RWPE1 (cell line): ENCODE measurements at regions not wholly inside any gene's neighbourhood (a gene's known extent, or its start where the extent isn't known, plus 50 kb on each side); places are given as distances from the start of the nearest gene placed in this dataset.

Source experiments
- CTCF ChIA-PET: fragments of 350-600 bp; sonication (Branson Sonifier 250); formaldehyde crosslinking; extraction: SDS; loops from one replicate; lab custom pipeline; 2021; lab: Yijun Ruan, JAX
- POLR2A ChIA-PET: fragments of 400-600 bp; formaldehyde crosslinking; extraction: SDS; loops from one replicate; lab custom pipeline; 2020; ENCODE audit warnings: antibody characterized with exemption; ENCODE audit not compliant: low non-redundant PET; lab: Yijun Ruan, JAX
- DNase-seq: peaks from one replicate; pipeline ENCODE4 v3.0.0; 2012; ENCODE audit warnings: low spot score
- H3K27ac ChIP-seq: fragments of 450-650 bp; 2 replicates; pipeline ENCODE4 v1.5.1; 2017
- TF ChIP-seq, protein P1 (sequence below): fragments of 450-650 bp; conservative IDR thresholded peaks from 2 replicates; pipeline ENCODE4 v1.5.1; 2017; ENCODE audit warnings: low read depth, mild to moderate bottlenecking

DNA sequence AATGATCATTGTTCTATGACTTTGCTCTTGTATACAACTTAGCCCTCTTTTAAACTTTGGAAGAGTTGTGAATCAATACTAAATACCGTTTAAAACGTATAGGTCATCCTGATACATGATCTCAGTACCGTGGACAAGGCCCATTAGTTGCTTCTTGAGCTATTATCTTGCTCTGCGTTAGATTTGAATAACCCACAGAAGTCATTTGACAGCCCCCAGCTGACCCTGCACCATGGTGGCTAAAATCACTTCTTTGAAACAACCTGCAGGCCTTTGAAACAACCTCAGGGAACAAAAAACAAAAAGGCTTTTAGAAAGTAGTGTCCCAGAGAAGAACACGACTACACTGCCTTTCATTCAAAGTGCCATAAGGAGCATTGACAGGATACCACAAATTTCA is 473.0 kb upstream of the ADGRL2 start:
- DNase-seq, result no peak
- POLR2A ChIA-PET, result no interaction called here
- CTCF ChIA-PET, result interaction anchor here (0.6 kb wide), 1 partner anchor 17 kb away, joined by 4 read pairs; no protein-coding TSS in a partner anchor
- TF ChIP-seq, protein P1, sequence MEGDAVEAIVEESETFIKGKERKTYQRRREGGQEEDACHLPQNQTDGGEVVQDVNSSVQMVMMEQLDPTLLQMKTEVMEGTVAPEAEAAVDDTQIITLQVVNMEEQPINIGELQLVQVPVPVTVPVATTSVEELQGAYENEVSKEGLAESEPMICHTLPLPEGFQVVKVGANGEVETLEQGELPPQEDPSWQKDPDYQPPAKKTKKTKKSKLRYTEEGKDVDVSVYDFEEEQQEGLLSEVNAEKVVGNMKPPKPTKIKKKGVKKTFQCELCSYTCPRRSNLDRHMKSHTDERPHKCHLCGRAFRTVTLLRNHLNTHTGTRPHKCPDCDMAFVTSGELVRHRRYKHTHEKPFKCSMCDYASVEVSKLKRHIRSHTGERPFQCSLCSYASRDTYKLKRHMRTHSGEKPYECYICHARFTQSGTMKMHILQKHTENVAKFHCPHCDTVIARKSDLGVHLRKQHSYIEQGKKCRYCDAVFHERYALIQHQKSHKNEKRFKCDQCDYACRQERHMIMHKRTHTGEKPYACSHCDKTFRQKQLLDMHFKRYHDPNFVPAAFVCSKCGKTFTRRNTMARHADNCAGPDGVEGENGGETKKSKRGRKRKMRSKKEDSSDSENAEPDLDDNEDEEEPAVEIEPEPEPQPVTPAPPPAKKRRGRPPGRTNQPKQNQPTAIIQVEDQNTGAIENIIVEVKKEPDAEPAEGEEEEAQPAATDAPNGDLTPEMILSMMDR, result no peak
- no peak overlapping the region for H3K27ac ChIP-seq

DNA sequence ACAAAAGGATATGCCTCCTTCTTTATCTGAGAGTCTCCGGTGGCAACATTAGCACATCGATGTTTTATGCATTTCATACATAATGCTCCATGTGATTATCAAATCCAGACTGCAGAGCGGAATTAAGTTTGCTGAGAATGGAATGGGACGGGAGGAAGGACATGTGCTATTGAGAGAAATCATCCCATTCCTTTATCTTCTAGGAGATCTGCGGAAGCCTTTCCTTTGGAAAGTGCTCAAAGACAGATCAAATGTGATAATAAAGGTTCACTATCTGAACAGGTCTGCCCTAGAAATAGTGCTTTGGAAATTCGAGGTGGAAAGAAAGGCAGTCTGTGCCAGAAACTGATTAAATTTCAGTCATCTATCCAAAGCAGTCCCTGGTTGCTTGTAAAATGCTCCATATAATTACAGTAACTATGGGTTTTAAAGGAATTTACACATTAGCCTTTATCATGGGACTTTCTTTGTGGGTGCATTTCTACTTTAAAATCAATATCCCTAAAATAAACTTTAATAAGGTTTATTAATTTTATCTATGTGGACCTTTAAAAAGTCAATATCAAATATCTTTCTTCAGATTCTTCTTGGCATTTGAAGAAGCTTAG is 473.5 kb upstream of the ADGRL2 start:
- TF ChIP-seq, protein P1, result no peak
- CTCF ChIA-PET, result interaction anchor here (0.6 kb wide), 1 partner anchor 18 kb away, joined by 4 read pairs; no protein-coding TSS in a partner anchor
- POLR2A ChIA-PET, result no interaction called here
- no peak for DNase-seq
- H3K27ac ChIP-seq, result no peak overlapping the region

DNA sequence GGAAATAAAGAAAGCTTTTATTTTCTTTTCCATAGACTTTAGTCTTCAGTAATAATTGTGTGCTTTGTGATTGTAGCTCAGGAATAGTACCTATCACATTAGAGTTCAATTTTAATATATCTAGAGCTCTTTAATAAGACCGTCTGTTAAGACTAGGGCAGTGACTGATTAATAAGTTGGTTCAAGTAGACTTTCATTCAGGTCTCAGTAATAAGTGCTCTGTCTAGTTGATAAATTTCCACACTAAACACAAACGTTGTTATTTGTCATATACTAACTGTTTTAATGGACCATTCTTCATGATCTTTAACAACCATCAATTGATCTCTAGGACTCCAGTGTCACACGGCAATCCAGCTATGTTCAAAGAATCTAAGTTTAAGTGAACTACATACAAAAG is 474.5 kb upstream of the ADGRL2 start:
- no peak for DNase-seq
- TF ChIP-seq, protein P1, result no peak
- ChIA-PET POLR2A (no interaction called here), CTCF (no interaction called here)
- no peak overlapping the region for H3K27ac ChIP-seq

DNA sequence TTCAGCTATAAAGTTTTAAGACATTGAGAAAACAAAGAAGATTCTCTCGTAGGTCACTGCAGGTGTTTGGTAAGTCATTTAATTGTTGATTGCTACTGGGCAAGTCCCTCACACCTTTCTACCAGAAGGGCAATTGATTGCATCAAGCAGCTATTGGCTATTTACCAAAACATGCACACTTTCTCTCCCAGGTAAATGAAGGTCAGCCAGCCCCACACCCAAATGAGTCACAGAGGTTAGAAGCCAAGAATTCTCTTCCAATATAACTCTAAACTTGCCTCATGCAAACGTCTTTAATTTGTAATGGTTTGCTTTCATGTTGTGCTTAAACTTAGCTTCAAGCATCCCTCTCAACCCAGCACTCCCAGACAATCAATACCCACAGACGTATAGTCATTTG is 475.3 kb upstream of the ADGRL2 start:
- no peak overlapping the region for H3K27ac ChIP-seq
- ChIA-PET POLR2A (no interaction called here), CTCF (no interaction called here)
- TF ChIP-seq, protein P1, result no peak
- peak; percentile 27 for DNase-seq

DNA sequence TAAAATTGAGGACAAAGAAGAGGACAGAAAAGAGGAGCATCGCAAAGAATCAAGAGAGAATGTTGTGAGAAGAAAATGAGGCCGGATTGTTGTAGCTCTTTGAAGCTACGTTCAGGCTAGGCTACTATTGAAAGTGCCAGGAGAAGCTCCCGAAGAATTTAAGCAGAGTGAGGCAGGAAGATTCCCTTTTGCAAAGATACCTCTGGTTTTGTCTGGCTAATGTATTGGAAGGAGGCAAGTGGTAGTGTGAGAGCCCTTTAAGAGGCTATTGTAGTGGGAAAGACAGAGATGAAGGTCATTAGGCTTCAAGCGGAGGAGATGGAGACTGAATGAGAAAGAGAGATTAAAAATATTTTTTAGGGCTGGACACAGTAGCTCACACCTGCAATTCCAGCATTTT is 476.9 kb upstream of the ADGRL2 start:
- no peak for DNase-seq
- TF ChIP-seq, protein P1, result no peak
- POLR2A ChIA-PET, result no interaction called here
- CTCF ChIA-PET, result no interaction called here
- H3K27ac ChIP-seq, result no peak overlapping the region

DNA sequence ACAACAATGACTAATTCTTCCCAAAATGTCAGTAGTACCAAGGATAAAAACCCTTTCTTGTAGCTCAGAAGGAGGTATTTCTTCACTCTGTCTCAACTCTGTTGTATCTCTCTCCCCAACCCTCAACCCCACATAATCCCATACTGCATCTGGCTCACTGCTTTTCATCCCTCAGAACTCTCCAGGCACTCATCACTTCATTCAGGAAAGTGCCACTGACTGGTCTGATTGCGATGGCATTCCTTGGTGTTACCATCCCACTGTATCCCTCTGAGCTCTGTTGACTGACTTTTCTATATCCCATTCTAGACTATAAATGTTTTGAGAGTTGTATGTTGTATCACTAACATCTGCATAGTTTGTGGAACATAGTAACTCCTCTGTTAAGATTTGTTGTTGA is 483.5 kb upstream of the ADGRL2 start:
- ChIA-PET CTCF (no interaction called here), POLR2A (no interaction called here)
- no peak for DNase-seq
- TF ChIP-seq, protein P1, result no peak
- no peak overlapping the region for H3K27ac ChIP-seq
